Activated CD4-positive, alpha-beta T cell treated with anti-CD3 and anti-CD28 coated beads, Interleukin-2, amount 50 U/mL, for 48 hours (primary cell): ENCODE measurements at regions not wholly inside any gene's neighbourhood (a gene's known extent, or its start where the extent isn't known, plus 50 kb on each side); places are given as distances from the start of the nearest gene placed in this dataset.

Source experiments
- DNase-seq, 2 experiments: peaks; one replicate each; pipeline ENCODE4 v3.0.0-alpha.2; 2020

- no peak for DNase-seq
These were observed 76.5 kb upstream of the CTTNBP2NL start for GRCh38 chr1:112319371-112320040.

- no peak for DNase-seq
These were observed 76.0 kb upstream of the CTTNBP2NL start for GRCh38 chr1:112320058-112320457.

GRCh38 chr1:112322018-112322417 is 74.0 kb upstream of the CTTNBP2NL start:
- DNase-seq = no peak

GRCh38 chr1:112322983-112323678 is 72.9 kb upstream of the CTTNBP2NL start:
- DNase-seq = no peak

GRCh38 chr1:112325504-112325903 is 70.5 kb upstream of the CTTNBP2NL start:
- no peak for DNase-seq

GRCh38 chr1:112328600-112328999 is 67.4 kb upstream of the CTTNBP2NL start:
- no peak for DNase-seq

GRCh38 chr1:112332176-112333150 is 63.6 kb upstream of the CTTNBP2NL start:
- no peak for DNase-seq

- no peak for DNase-seq
These were observed 60.7 kb upstream of the CTTNBP2NL start for GRCh38 chr1:112335351-112335750.

- DNase-seq = peak; percentile 11 to 12
These were observed 58.9 kb upstream of the CTTNBP2NL start for GRCh38 chr1:112337028-112337531.

- DNase-seq = no peak
These were observed 54.0 kb upstream of the CTTNBP2NL start for GRCh38 chr1:112341986-112342385.

GRCh38 chr1:112342558-112342957 is 53.5 kb upstream of the CTTNBP2NL start:
- DNase-seq = no peak

- DNase-seq = no peak
These were observed 51.1 kb upstream of the CTTNBP2NL start for GRCh38 chr1:112344754-112345423.
